ENCODE measurements at regions not wholly inside any gene's neighbourhood (a gene's known extent, or its start where the extent isn't known, plus 50 kb on each side); places are given as distances from the start of the nearest gene placed in this dataset.

- H3K4me3 ChIP-seq: no peak overlapping the region
- no peaks in the 10 kb centered on the region for H3K9me3 ChIP-seq
- DNase-seq: no peak
- no peak for TF ChIP-seq CTCF (IDR thresholded peaks at IDR 0.05)
- H3K4me1 ChIP-seq: no peaks in the 10 kb centered on the region
- no peak overlapping the region for H3K27ac ChIP-seq
- no peaks in the 10 kb centered on the region for H3K27me3 ChIP-seq
- H3K36me3 ChIP-seq: no peaks in the 10 kb centered on the region
- intact Hi-C loops (cut with DNase I; ENCODE audit: low total_unique reads): no loop called here
These were observed 65.5 kb upstream of the DCBLD2 start for GRCh38 chr3:98966862-98967546.

- H3K4me3 ChIP-seq: no peak overlapping the region
- no peaks in the 10 kb centered on the region for H3K4me1 ChIP-seq
- intact Hi-C loops (cut with DNase I; ENCODE audit: low total_unique reads): no loop called here
- TF ChIP-seq CTCF (IDR thresholded peaks at IDR 0.05): no peak
- no peak overlapping the region for H3K27ac ChIP-seq
- no peaks in the 10 kb centered on the region for H3K9me3 ChIP-seq
- no peaks in the 10 kb centered on the region for H3K27me3 ChIP-seq
- DNase-seq: no peak
- no peaks in the 10 kb centered on the region for H3K36me3 ChIP-seq
These were observed 64.9 kb upstream of the DCBLD2 start for GRCh38 chr3:98966434-98966833.

- H3K27ac ChIP-seq: no peak overlapping the region
- no peak for DNase-seq
- no peaks in the 10 kb centered on the region for H3K36me3 ChIP-seq
- intact Hi-C loops (cut with DNase I; ENCODE audit: low total_unique reads): no loop called here
- no peak overlapping the region for H3K4me3 ChIP-seq
- H3K27me3 ChIP-seq: no peaks in the 10 kb centered on the region
- TF ChIP-seq CTCF (IDR thresholded peaks at IDR 0.05): no peak
- no peaks in the 10 kb centered on the region for H3K4me1 ChIP-seq
- no peaks in the 10 kb centered on the region for H3K9me3 ChIP-seq
These were observed 63.3 kb upstream of the DCBLD2 start for GRCh38 chr3:98964784-98965183.

GRCh38 chr3:98963546-98963945, 62.1 kb upstream of the DCBLD2 start:
- no peak for DNase-seq
- H3K36me3 ChIP-seq: no peaks in the 10 kb centered on the region
- TF ChIP-seq CTCF (IDR thresholded peaks at IDR 0.05): no peak
- no peaks in the 10 kb centered on the region for H3K4me1 ChIP-seq
- intact Hi-C loops (cut with DNase I; ENCODE audit: low total_unique reads): no loop called here
- no peaks in the 10 kb centered on the region for H3K9me3 ChIP-seq
- no peaks in the 10 kb centered on the region for H3K27me3 ChIP-seq
- H3K4me3 ChIP-seq: no peak overlapping the region
- no peak overlapping the region for H3K27ac ChIP-seq

- Histone ChIP-seq H3K36me3 (no peaks in the 10 kb centered on the region), H3K27me3 (no peaks in the 10 kb centered on the region), H3K9me3 (no peaks in the 10 kb centered on the region), H3K4me1 (no peaks in the 10 kb centered on the region), H3K27ac (no peak overlapping the region), H3K4me3 (no peak overlapping the region)
- TF ChIP-seq CTCF (IDR thresholded peaks at IDR 0.05): no peak
- intact Hi-C loops (cut with DNase I; ENCODE audit: low total_unique reads): no loop called here
- no peak for DNase-seq
These were observed 61.5 kb upstream of the DCBLD2 start for GRCh38 chr3:98962951-98963350.
